ENCODE measurements at regions not wholly inside any gene's neighbourhood (a gene's known extent, or its start where the extent isn't known, plus 50 kb on each side); places are given as distances from the start of the nearest gene placed in this dataset.

- H3K27ac ChIP-seq: no peak overlapping the region
- DNase-seq: no peak
- no peaks in the 10 kb centered on the region for H3K4me1 ChIP-seq (replicated peaks in 1 of 2)
- no peaks in the 10 kb centered on the region for H3K36me3 ChIP-seq (replicated peaks in 1 of 2)
- no peak overlapping the region for H3K4me3 ChIP-seq
- WGBS, 4 donors: 85 to 96% (median 90%) methylated on average over 1 of the region's 1 CpG
- intact Hi-C loops (cut with DNase I): no loop called here
- no peaks in the 10 kb centered on the region for H3K27me3 ChIP-seq
- TF ChIP-seq CTCF (IDR thresholded peaks at IDR 0.05) (no peak), POLR2A (IDR thresholded peaks at IDR 0.05) (no peak)
- no peaks in the 10 kb centered on the region for H3K9me3 ChIP-seq (replicated peaks in 1 of 3)
These were observed 287.9 kb upstream of the ESRRG start for GRCh38 chr1:217011097-217011496.

- no peak for TF ChIP-seq CTCF (IDR thresholded peaks at IDR 0.05)
- no peak for TF ChIP-seq POLR2A (IDR thresholded peaks at IDR 0.05)
- no peak for DNase-seq
- Histone ChIP-seq H3K9me3 (replicated peaks in 1 of 3) (no peaks in the 10 kb centered on the region), H3K4me1 (replicated peaks in 1 of 2) (no peaks in the 10 kb centered on the region), H3K4me3 (no peak overlapping the region), H3K27me3 (no peaks in the 10 kb centered on the region), H3K36me3 (replicated peaks in 1 of 2) (no peaks in the 10 kb centered on the region), H3K27ac (no peak overlapping the region)
- intact Hi-C loops (cut with DNase I): no loop called here
- 76 to 98% (median 94%) methylated on average over 2 of the region's 2 CpGs for WGBS, 4 donors
These were observed 287.0 kb upstream of the ESRRG start for GRCh38 chr1:217010253-217010652.

- no peak for DNase-seq
- Histone ChIP-seq H3K36me3 (replicated peaks in 1 of 2) (no peaks in the 10 kb centered on the region), H3K27ac (no peak overlapping the region), H3K27me3 (no peaks in the 10 kb centered on the region), H3K4me3 (no peak overlapping the region), H3K9me3 (replicated peaks in 1 of 3) (no peaks in the 10 kb centered on the region), H3K4me1 (replicated peaks in 1 of 2) (no peaks in the 10 kb centered on the region)
- 60 to 79% (median 71%) methylated on average over 1 of the region's 1 CpG for WGBS, 4 donors
- TF ChIP-seq CTCF (IDR thresholded peaks at IDR 0.05): no peak
- TF ChIP-seq POLR2A (IDR thresholded peaks at IDR 0.05): no peak
- intact Hi-C loops (cut with DNase I): no loop called here
These were observed 286.1 kb upstream of the ESRRG start for GRCh38 chr1:217009376-217009775.

- no peak overlapping the region for H3K4me3 ChIP-seq
- TF ChIP-seq POLR2A (IDR thresholded peaks at IDR 0.05) (no peak), CTCF (IDR thresholded peaks at IDR 0.05) (no peak)
- H3K4me1 ChIP-seq (replicated peaks in 1 of 2): no peaks in the 10 kb centered on the region
- H3K9me3 ChIP-seq (replicated peaks in 1 of 3): no peaks in the 10 kb centered on the region
- WGBS, 4 donors: 50 to 61% (median 53%) methylated on average over 4 of the region's 4 CpGs
- no peaks in the 10 kb centered on the region for H3K36me3 ChIP-seq (replicated peaks in 1 of 2)
- no peaks in the 10 kb centered on the region for H3K27me3 ChIP-seq
- intact Hi-C loops (cut with DNase I): no loop called here
- no peak overlapping the region for H3K27ac ChIP-seq
- DNase-seq: no peak
These were observed 281.7 kb upstream of the ESRRG start for GRCh38 chr1:217004776-217005436.

Data from adrenal gland (tissue), 9 donors.